Pancreas (tissue), 10 donors: ENCODE measurements at regions not wholly inside any gene's neighbourhood (a gene's known extent, or its start where the extent isn't known, plus 50 kb on each side); places are given as distances from the start of the nearest gene placed in this dataset.

Source experiments
- ATAC-seq, 4 donors: fragments of 200-7000 bp; cut with Tn5 transposase; one replicate each; pipeline versions ENCODE4 v1.8.0 to v1.9.1; 2020; ENCODE audit warnings: mild to moderate bottlenecking in 4 of 4, moderate library complexity in 4 of 4
- DNase-seq, 6 donors: peaks; one replicate each; pipeline ENCODE4 v3.0.0-alpha.2; 2020
- FAIRE-seq: peaks from 2 replicates; lab custom pipeline; 2012; peaks lifted over from hg19 to GRCh38; lab: Jason Lieb, UNC
- H3K27ac ChIP-seq, 4 donors: fragments of 200-600 bp; sonication (generic); 1 replicate in 3 of 4; 2 replicates in 1 of 4; pipeline versions ENCODE4 v1.5.0 to v1.8.0; 2020
- H3K27me3 ChIP-seq, 4 donors: fragments of 200-600 bp; one replicate each; pipeline ENCODE4 v1.8.0; 2021
- H3K36me3 ChIP-seq, 3 donors: fragments of 200-600 bp; sonication (generic) in 1 of 3; one replicate each; pipeline versions ENCODE4 v1.5.0 to v1.8.0; 2020 to 2021
- H3K4me1 ChIP-seq, 3 donors: fragments of 200-600 bp; one replicate each; pipeline ENCODE4 v1.8.0; 2021
- H3K4me3 ChIP-seq, 4 donors: fragments of 200-600 bp; sonication (generic) in 2 of 4; one replicate each; pipeline versions ENCODE4 v1.5.0 to v1.8.0; 2020 to 2021
- H3K9me3 ChIP-seq, 4 donors: fragments of 200-600 bp; one replicate each; pipeline ENCODE4 v1.8.0; 2021
- CTCF ChIP-seq, 4 donors: fragments of 200-600 bp; sonication (generic) in 3 of 4; IDR thresholded peaks; one replicate each; pipeline versions ENCODE4 v1.5.0 to v1.8.0; 2021; ENCODE audit warnings: antibody characterized with exemption in 4 of 4
- WGBS, 2 donors: extraction: QIAGEN DNeasy Blood & Tissue Kit; methylation state at CpG; one replicate each; pipeline ENCODE4 v1.1.7; 2013; 5-methylcytosine and 5-hydroxymethylcytosine counted together
- intact Hi-C, 3 donors: fragments of 100-400 bp; cut with DNase I; formaldehyde crosslinking; loops; one replicate each; pipeline versions ENCODE4 v1.11.1 to v1.14.2; 2022
- donor health status: healthy with polysubstance abuse.
- donor health status: DM: no; HTN: no; CAD: no; lungs with moderate emphysema.
- donor health status: DM: no; HTN: no; CAD: no.
- donor health status: control.
- donor health status: control.
- donor health status: Bipolar disorder and iron deficiency.
- donor health status: DM: yes; HTN: yes; CAD: no.
- donor health status: DM: no; HTN: no; CAD: no.
- donor health status: DM: no; HTN: no; CAD: no.
- donor health status: DM: yes; HTN: yes; CAD: no.

DNA sequence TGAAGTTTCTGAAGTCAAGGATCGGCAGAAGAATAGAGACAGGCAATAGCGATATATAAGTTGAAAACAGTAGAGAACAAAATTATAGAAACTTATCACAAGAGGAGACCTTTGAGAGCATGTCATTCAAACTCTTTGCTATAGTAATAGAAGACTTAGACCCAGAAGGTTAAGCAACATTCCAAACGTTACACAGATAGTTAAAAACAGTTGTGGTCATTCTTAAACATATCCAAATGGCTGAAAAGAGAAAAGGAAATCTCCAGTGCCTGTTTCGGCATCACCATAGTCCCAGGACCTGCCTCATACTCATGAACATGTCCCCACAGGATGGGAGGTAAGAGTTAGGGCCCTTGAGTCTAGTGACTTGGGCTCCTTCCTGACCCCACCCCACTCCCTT lies 258.1 kb upstream of the NOCT start:
- DNase-seq, result no peak
- no peak for TF ChIP-seq CTCF (IDR thresholded peaks at IDR 0.05)
- H3K9me3 ChIP-seq, result no peaks in the 10 kb centered on the region
- no peaks in the 10 kb centered on the region for H3K4me1 ChIP-seq
- FAIRE-seq, result no peak
- intact Hi-C loops, result no loop called here
- H3K4me3 ChIP-seq, result no peak overlapping the region
- H3K27ac ChIP-seq, result no peak overlapping the region
- no peak for ATAC-seq
- H3K36me3 ChIP-seq, result no peaks in the 10 kb centered on the region
- WGBS, 2 donors, result 72% methylated on average over 4 of the region's 4 CpGs
- H3K27me3 ChIP-seq, result no peaks in the 10 kb centered on the region

DNA sequence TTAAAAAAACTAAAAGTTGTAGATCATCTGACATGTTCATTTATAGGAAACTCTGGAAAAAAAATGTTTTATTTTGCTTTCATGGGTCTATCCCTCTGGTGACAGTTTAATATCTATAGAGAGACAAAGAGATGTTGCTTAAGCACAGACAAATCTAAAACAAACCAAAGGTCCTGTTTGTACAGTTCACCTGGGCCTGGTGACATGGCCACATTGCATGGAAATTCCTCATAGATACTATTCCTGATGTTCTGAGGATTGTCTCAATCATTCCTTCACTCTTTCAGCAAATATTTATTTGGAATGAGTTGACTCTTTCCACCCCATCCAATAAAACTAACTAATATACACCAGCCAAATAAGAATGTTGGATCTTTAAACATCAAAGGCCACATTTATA lies 259.1 kb upstream of the NOCT start:
- Histone ChIP-seq H3K4me3 (no peak overlapping the region), H3K27me3 (no peaks in the 10 kb centered on the region), H3K4me1 (no peaks in the 10 kb centered on the region), H3K9me3 (no peaks in the 10 kb centered on the region), H3K27ac (no peak overlapping the region), H3K36me3 (no peaks in the 10 kb centered on the region)
- intact Hi-C loops, result no loop called here
- ATAC-seq, result no peak
- no peak for TF ChIP-seq CTCF (IDR thresholded peaks at IDR 0.05)
- no peak for DNase-seq
- FAIRE-seq, result no peak

- 73 to 90% methylated on average over 3 of the region's 3 CpGs for WGBS, 2 donors
- H3K4me1 ChIP-seq, result no peaks in the 10 kb centered on the region
- no peaks in the 10 kb centered on the region for H3K27me3 ChIP-seq
- H3K4me3 ChIP-seq, result no peak overlapping the region
- H3K27ac ChIP-seq, result no peak overlapping the region
- intact Hi-C loops, result no loop called here
- no peaks in the 10 kb centered on the region for H3K36me3 ChIP-seq
- DNase-seq (no peak), ATAC-seq (no peak), FAIRE-seq (no peak)
- H3K9me3 ChIP-seq, result no peaks in the 10 kb centered on the region
- no peak for TF ChIP-seq CTCF (IDR thresholded peaks at IDR 0.05)
Observed at GRCh38 chr4:138751309-138751708, 264.3 kb upstream of the NOCT start.

- FAIRE-seq (no peak), DNase-seq (no peak), ATAC-seq (no peak)
- no peaks in the 10 kb centered on the region for H3K27me3 ChIP-seq
- whole genome bisulfite sequencing, 2 donors, result 54 to 66% methylated on average over 2 of the region's 2 CpGs
- H3K4me1 ChIP-seq, result no peaks in the 10 kb centered on the region
- no peak overlapping the region for H3K27ac ChIP-seq
- no peak overlapping the region for H3K4me3 ChIP-seq
- intact Hi-C loops, result no loop called here
- no peaks in the 10 kb centered on the region for H3K9me3 ChIP-seq
- no peak for TF ChIP-seq CTCF (IDR thresholded peaks at IDR 0.05)
- H3K36me3 ChIP-seq, result no peaks in the 10 kb centered on the region
Observed at GRCh38 chr4:138749303-138749702, 266.3 kb upstream of the NOCT start.

GRCh38 chr4:138741766-138742377 lies 273.7 kb upstream of the NOCT start:
- intact Hi-C loops, result no loop called here
- ATAC-seq (no peak), FAIRE-seq (no peak), DNase-seq (no peak)
- WGBS, 2 donors, result 23 to 27% methylated on average over 5 of the region's 5 CpGs
- TF ChIP-seq CTCF (IDR thresholded peaks at IDR 0.05), result no peak
- Histone ChIP-seq H3K36me3 (no peaks in the 10 kb centered on the region), H3K27ac (no peak overlapping the region), H3K27me3 (no peaks in the 10 kb centered on the region), H3K4me1 (no peaks in the 10 kb centered on the region), H3K4me3 (no peak overlapping the region), H3K9me3 (no peaks in the 10 kb centered on the region)
